HG03378 (cell line): ENCODE measurements at regions not wholly inside any gene's neighbourhood (a gene's known extent, or its start where the extent isn't known, plus 50 kb on each side); places are given as distances from the start of the nearest gene placed in this dataset.

Source experiments
- ATAC-seq: cut with Tn5 transposase; IDR thresholded peaks from one replicate; pipeline ENCODE4 v1.9.1; 2021; ENCODE audit warnings: mild to moderate bottlenecking, moderate library complexity; ENCODE audit not compliant: unreplicated experiment

- ATAC-seq: no peak
Measured at GRCh38 chr2:12379143-12379542, 337.6 kb upstream of the TRIB2 start.

- ATAC-seq: no peak
Measured at GRCh38 chr2:12381543-12382325, 335.0 kb upstream of the TRIB2 start.

- no peak for ATAC-seq
Measured at GRCh38 chr2:12382366-12382765, 334.4 kb upstream of the TRIB2 start.

- no peak for ATAC-seq
Measured at GRCh38 chr2:12389344-12390045, 327.2 kb upstream of the TRIB2 start.

GRCh38 chr2:12391116-12391515, 325.6 kb upstream of the TRIB2 start:
- no peak for ATAC-seq

- ATAC-seq: no peak
Measured at GRCh38 chr2:12396699-12397098, 320.0 kb upstream of the TRIB2 start.

- ATAC-seq: no peak
Measured at GRCh38 chr2:12397854-12398253, 318.9 kb upstream of the TRIB2 start.

GRCh38 chr2:12399240-12399639, 317.5 kb upstream of the TRIB2 start:
- no peak for ATAC-seq

- no peak for ATAC-seq
Measured at GRCh38 chr2:12400543-12400942, 316.2 kb upstream of the TRIB2 start.

- ATAC-seq: no peak
Measured at GRCh38 chr2:12402440-12403139, 314.1 kb upstream of the TRIB2 start.

GRCh38 chr2:12404497-12404896, 312.2 kb upstream of the TRIB2 start:
- ATAC-seq: no peak

- ATAC-seq: no peak
Measured at GRCh38 chr2:12407160-12407559, 309.6 kb upstream of the TRIB2 start.

GRCh38 chr2:12412898-12413305, 303.8 kb upstream of the TRIB2 start:
- ATAC-seq: peak; percentile 97

- ATAC-seq: no peak
Measured at GRCh38 chr2:12415536-12415935, 301.2 kb upstream of the TRIB2 start.

- ATAC-seq: no peak
Measured at GRCh38 chr2:12416600-12416999, 300.1 kb upstream of the TRIB2 start.

- no peak for ATAC-seq
Measured at GRCh38 chr2:12417786-12418185, 298.9 kb upstream of the TRIB2 start.

GRCh38 chr2:12419803-12420202, 296.9 kb upstream of the TRIB2 start:
- no peak for ATAC-seq

- no peak for ATAC-seq
Measured at GRCh38 chr2:12421046-12421445, 295.7 kb upstream of the TRIB2 start.

GRCh38 chr2:12424219-12424618, 292.5 kb upstream of the TRIB2 start:
- no peak for ATAC-seq

GRCh38 chr2:12424809-12425208, 291.9 kb upstream of the TRIB2 start:
- ATAC-seq: no peak

- ATAC-seq: no peak
Measured at GRCh38 chr2:12428324-12428723, 288.4 kb upstream of the TRIB2 start.

- ATAC-seq: no peak
Measured at GRCh38 chr2:12428786-12429185, 287.9 kb upstream of the TRIB2 start.
